Gastroesophageal sphincter (tissue), 4 donors: ENCODE measurements at regions not wholly inside any gene's neighbourhood (a gene's known extent, or its start where the extent isn't known, plus 50 kb on each side); places are given as distances from the start of the nearest gene placed in this dataset.

ENCODE experiments used
- ATAC-seq: fragments of 150-250 bp; one replicate; pipeline ENCODE4 v1.9.1; 2016; ENCODE audit warnings: mild to moderate bottlenecking, moderate library complexity
- H3K27ac ChIP-seq, 4 donors: fragments of 200-600 bp; sonication (generic) in 3 of 4; 1 replicate in 3 of 4; 2 replicates in 1 of 4; pipeline ENCODE4 v1.5.1; 2016 to 2019
- H3K27me3 ChIP-seq: fragments of 200-600 bp; sonication (generic); one replicate; pipeline ENCODE4 v1.5.1; 2019
- H3K36me3 ChIP-seq, 2 donors: fragments of 200-600 bp; sonication (generic); one replicate each; pipeline ENCODE4 v1.5.1; 2019; ENCODE audit warnings: control low read depth in 1 of 2
- H3K4me1 ChIP-seq, 3 donors: fragments of 200-600 bp; sonication (generic); 1 replicate in 2 of 3; 2 replicates in 1 of 3; pipeline ENCODE4 v1.5.1; 2016 to 2019; ENCODE audit warnings: control low read depth in 2 of 3
- H3K4me3 ChIP-seq, 2 donors: fragments of 200-600 bp; sonication (generic); one replicate each; pipeline ENCODE4 v1.5.1; 2019; ENCODE audit warnings: mild to moderate bottlenecking in 1 of 2, moderate library complexity in 1 of 2
- H3K9me3 ChIP-seq, 3 donors: fragments of 200-600 bp; sonication (generic); one replicate each; pipeline ENCODE4 v1.5.1; 2017 to 2019; ENCODE audit warnings: control low read depth in 2 of 3
- EP300 ChIP-seq: sonication (generic); formaldehyde crosslinking; IDR thresholded peaks from one replicate; pipeline ENCODE4 v1.6.1; 2017; ENCODE audit warnings: antibody characterized with exemption, mild to moderate bottlenecking
- POLR2A ChIP-seq, 2 donors: fragments of 450-650 bp; IDR thresholded peaks; one replicate each; pipeline ENCODE4 v1.6.1; 2017; ENCODE audit warnings: antibody characterized with exemption in 2 of 2, mild to moderate bottlenecking in 2 of 2, moderate library complexity in 1 of 2
- POLR2AphosphoS5 ChIP-seq: sonication (generic); formaldehyde crosslinking; IDR thresholded peaks from one replicate; pipeline ENCODE4 v1.6.1; 2017; ENCODE audit warnings: antibody characterized with exemption
- WGBS, 2 donors: methylation state at CpG; one replicate each; pipeline ENCODE4 v1.1.5; 2018; ENCODE audit warnings: low coverage in 1 of 2; 5-methylcytosine and 5-hydroxymethylcytosine counted together
- TF ChIP-seq, protein P1 (sequence below), 4 experiments: fragments of 200-600 bp in 2 of 4; fragments of 450-650 bp in 2 of 4; sonication (generic) in 1 of 4; IDR thresholded peaks; one replicate each; pipeline ENCODE4 v1.5.1; 2017 to 2019; ENCODE audit warnings: antibody characterized with exemption in 4 of 4, mild to moderate bottlenecking in 2 of 4, moderate library complexity in 2 of 4

- 20 to 42% methylated on average over 8 of the region's 8 CpGs for WGBS, 2 donors
- Histone ChIP-seq H3K4me3 (no peak overlapping the region), H3K9me3 (peaks cover 0 to 9% (median 0%) of the 10 kb centered on the region in 3 donors), H3K36me3 (no peaks in the 10 kb centered on the region), H3K27me3 (no peaks in the 10 kb centered on the region), H3K27ac (no peak overlapping the region), H3K4me1 (no peaks in the 10 kb centered on the region)
- TF ChIP-seq POLR2AphosphoS5 (no peak), POLR2A (IDR thresholded peaks at IDR 0.05) (no peak), EP300 (no peak)
- TF ChIP-seq, protein P1, sequence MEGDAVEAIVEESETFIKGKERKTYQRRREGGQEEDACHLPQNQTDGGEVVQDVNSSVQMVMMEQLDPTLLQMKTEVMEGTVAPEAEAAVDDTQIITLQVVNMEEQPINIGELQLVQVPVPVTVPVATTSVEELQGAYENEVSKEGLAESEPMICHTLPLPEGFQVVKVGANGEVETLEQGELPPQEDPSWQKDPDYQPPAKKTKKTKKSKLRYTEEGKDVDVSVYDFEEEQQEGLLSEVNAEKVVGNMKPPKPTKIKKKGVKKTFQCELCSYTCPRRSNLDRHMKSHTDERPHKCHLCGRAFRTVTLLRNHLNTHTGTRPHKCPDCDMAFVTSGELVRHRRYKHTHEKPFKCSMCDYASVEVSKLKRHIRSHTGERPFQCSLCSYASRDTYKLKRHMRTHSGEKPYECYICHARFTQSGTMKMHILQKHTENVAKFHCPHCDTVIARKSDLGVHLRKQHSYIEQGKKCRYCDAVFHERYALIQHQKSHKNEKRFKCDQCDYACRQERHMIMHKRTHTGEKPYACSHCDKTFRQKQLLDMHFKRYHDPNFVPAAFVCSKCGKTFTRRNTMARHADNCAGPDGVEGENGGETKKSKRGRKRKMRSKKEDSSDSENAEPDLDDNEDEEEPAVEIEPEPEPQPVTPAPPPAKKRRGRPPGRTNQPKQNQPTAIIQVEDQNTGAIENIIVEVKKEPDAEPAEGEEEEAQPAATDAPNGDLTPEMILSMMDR (IDR thresholded peaks at IDR 0.05), result no peak
- ATAC-seq, result no peak
These were observed 361.8 kb downstream of the GATA3 start for GRCh38 chr10:8416192-8416701.

DNA sequence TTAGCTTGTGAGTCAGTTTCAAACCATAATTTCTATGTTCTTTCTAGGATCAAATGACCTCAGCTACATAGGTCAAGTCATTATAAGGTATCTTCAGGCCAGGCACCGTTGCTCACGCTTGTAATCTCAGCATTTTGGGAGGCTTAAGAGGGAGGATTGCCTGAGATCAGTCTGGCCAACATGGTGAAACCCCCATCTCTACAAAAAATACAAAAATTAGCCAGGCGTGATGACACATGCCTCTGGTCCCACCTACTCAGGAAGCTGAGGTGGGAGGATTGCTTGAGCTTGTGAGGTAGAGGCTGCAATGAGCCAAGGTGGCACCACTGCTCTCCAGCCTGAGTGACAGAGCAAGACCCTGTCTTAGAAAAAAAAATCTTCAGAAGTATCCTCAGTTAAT, 362.3 kb downstream of the GATA3 start:
- Histone ChIP-seq H3K36me3 (no peaks in the 10 kb centered on the region), H3K9me3 (peaks cover 0 to 14% (median 0%) of the 10 kb centered on the region in 3 donors), H3K27me3 (no peaks in the 10 kb centered on the region), H3K27ac (no peak overlapping the region), H3K4me3 (no peak overlapping the region), H3K4me1 (no peaks in the 10 kb centered on the region)
- ATAC-seq, result no peak
- WGBS, 2 donors, result 69 to 100% methylated on average over 1 to 3 of the region's 3 CpGs
- TF ChIP-seq, protein P1 (IDR thresholded peaks at IDR 0.05), result no peak
- TF ChIP-seq POLR2AphosphoS5 (no peak), POLR2A (IDR thresholded peaks at IDR 0.05) (no peak), EP300 (no peak)

DNA sequence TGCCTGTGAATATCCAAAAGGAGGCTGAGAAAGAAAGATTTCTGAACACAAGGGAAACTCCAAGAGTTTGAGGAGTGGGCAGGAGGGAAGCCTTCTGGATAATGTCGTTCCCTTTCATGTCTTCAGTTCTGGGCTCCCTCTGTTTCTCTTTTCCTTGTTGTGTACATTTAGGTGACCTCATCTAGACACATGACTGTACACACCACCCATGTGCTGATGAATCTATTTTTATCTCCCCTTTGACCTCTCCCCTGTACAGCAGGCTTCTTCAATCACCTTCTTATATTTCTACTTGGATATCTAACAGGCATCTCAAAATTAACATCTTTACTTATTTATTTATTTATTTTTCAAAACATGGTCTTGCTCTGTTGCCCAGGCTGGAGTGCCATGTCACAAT, 363.1 kb downstream of the GATA3 start:
- no peak overlapping the region for H3K27ac ChIP-seq
- H3K4me3 ChIP-seq, result no peak overlapping the region
- no peaks in the 10 kb centered on the region for H3K27me3 ChIP-seq
- TF ChIP-seq POLR2AphosphoS5, result no peak
- TF ChIP-seq, protein P1 (IDR thresholded peaks at IDR 0.05), result no peak
- no peak for TF ChIP-seq POLR2A (IDR thresholded peaks at IDR 0.05)
- TF ChIP-seq EP300, result no peak
- no peaks in the 10 kb centered on the region for H3K4me1 ChIP-seq
- WGBS, 2 donors, result 8 to 47% methylated on average over 1 of the region's 1 CpG
- ATAC-seq, result no peak
- H3K9me3 ChIP-seq, result peaks cover 0 to 14% (median 0%) of the 10 kb centered on the region in 3 donors
- no peaks in the 10 kb centered on the region for H3K36me3 ChIP-seq

GRCh38 chr10:8418631-8419030, 364.1 kb downstream of the GATA3 start:
- Histone ChIP-seq H3K4me3 (no peak overlapping the region), H3K27me3 (no peaks in the 10 kb centered on the region), H3K9me3 (peaks cover 0 to 14% (median 0%) of the 10 kb centered on the region in 3 donors), H3K4me1 (no peaks in the 10 kb centered on the region), H3K27ac (no peak overlapping the region), H3K36me3 (no peaks in the 10 kb centered on the region)
- no peak for ATAC-seq
- WGBS, 2 donors, result 74 to 81% methylated on average over 3 to 4 of the region's 4 CpGs
- TF ChIP-seq POLR2A (IDR thresholded peaks at IDR 0.05) (no peak), POLR2AphosphoS5 (no peak), EP300 (no peak)
- TF ChIP-seq, protein P1 (IDR thresholded peaks at IDR 0.05), result no peak

DNA sequence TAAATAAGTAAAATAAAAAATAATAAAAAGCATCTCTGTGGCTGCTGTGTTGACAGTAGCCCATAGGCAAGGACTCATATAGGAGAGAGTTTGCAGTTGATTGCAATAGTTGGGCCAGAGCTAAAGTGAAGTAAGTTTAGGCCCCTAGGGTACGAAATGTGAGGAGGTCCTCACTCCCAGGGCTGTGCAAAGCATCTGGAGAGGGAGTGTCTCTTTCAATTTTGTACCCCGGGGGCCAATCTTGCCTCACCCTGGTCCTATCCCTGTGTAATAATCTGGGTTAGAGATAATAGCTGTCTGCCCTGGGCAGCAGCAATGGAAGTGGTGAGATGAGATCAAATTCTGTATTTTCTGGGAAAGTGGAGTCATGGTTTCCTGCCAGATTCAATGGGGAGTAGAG, 365.7 kb downstream of the GATA3 start:
- Histone ChIP-seq H3K36me3 (no peaks in the 10 kb centered on the region), H3K27ac (no peak overlapping the region), H3K4me3 (no peak overlapping the region), H3K27me3 (no peaks in the 10 kb centered on the region), H3K4me1 (no peaks in the 10 kb centered on the region), H3K9me3 (peaks cover 0 to 10% (median 0%) of the 10 kb centered on the region in 3 donors)
- WGBS, 2 donors, result 83 to 87% methylated on average over 2 of the region's 2 CpGs
- ATAC-seq, result no peak
- TF ChIP-seq POLR2AphosphoS5 (no peak), POLR2A (IDR thresholded peaks at IDR 0.05) (no peak)
